RWPE2 (cell line): ENCODE measurements at regions not wholly inside any gene's neighbourhood (a gene's known extent, or its start where the extent isn't known, plus 50 kb on each side); places are given as distances from the start of the nearest gene placed in this dataset.

ENCODE experiments used
- ATAC-seq: fragments of 200-7000 bp; cut with Tn5 transposase; 3 replicates; pipeline ENCODE4 v1.9.1; 2021; ENCODE audit warnings: low read depth
- DNase-seq: peaks from one replicate; pipeline ENCODE4 v3.0.0-alpha.2; 2020; ENCODE audit warnings: low spot score
- H3K27ac ChIP-seq: fragments of 450-650 bp; 2 replicates; pipeline ENCODE4 v1.5.1; 2017; ENCODE audit warnings: mild to moderate bottlenecking; ENCODE audit not compliant: poor library complexity, severe bottlenecking
- H3K27me3 ChIP-seq: fragments of 250-450 bp; sonication (Bioruptor Pico); 2 replicates; pipeline ENCODE4 v1.5.1; 2021; ENCODE audit warnings: mild to moderate bottlenecking, moderate library complexity; ENCODE audit not compliant: insufficient read depth, poor library complexity, severe bottlenecking
- H3K36me3 ChIP-seq: fragments of 250-450 bp; sonication (Bioruptor Pico); 2 replicates; pipeline ENCODE4 v1.5.1; 2020; ENCODE audit warnings: low read depth, mild to moderate bottlenecking, moderate library complexity
- H3K4me1 ChIP-seq: fragments of 250-450 bp; sonication (Bioruptor Pico); 2 replicates; pipeline ENCODE4 v1.5.1; 2021; ENCODE audit warnings: mild to moderate bottlenecking, moderate library complexity; ENCODE audit not compliant: insufficient read depth, poor library complexity, severe bottlenecking
- H3K4me3 ChIP-seq: fragments of 250-450 bp; sonication (Bioruptor Pico); 2 replicates; pipeline ENCODE4 v1.5.1; 2021; ENCODE audit warnings: mild to moderate bottlenecking, moderate library complexity; ENCODE audit not compliant: severe bottlenecking
- H3K9me3 ChIP-seq: fragments of 250-450 bp; sonication (Bioruptor Pico); 2 replicates; pipeline ENCODE4 v1.5.1; 2021; ENCODE audit warnings: mild to moderate bottlenecking, moderate library complexity; ENCODE audit not compliant: severe bottlenecking
- CTCF ChIP-seq: fragments of 450-650 bp; IDR thresholded peaks from one replicate; pipeline ENCODE4 v1.5.1; 2017; ENCODE audit warnings: mild to moderate bottlenecking, moderate library complexity; ENCODE audit not compliant: poor library complexity, severe bottlenecking

GRCh38 chr4:168037676-168038075, 54.7 kb upstream of the ANXA10 start:
- ATAC-seq: no peak
- Histone ChIP-seq H3K4me3 (no peak overlapping the region), H3K9me3 (no peaks in the 10 kb centered on the region), H3K4me1 (no peaks in the 10 kb centered on the region), H3K36me3 (no peaks in the 10 kb centered on the region), H3K27me3 (no peaks in the 10 kb centered on the region), H3K27ac (no peak overlapping the region)
- no peak for DNase-seq
- no peak for TF ChIP-seq CTCF

GRCh38 chr4:168039593-168039992, 52.7 kb upstream of the ANXA10 start:
- Histone ChIP-seq H3K4me1 (no peaks in the 10 kb centered on the region), H3K27ac (no peak overlapping the region), H3K4me3 (no peak overlapping the region), H3K36me3 (no peaks in the 10 kb centered on the region), H3K27me3 (no peaks in the 10 kb centered on the region), H3K9me3 (no peaks in the 10 kb centered on the region)
- no peak for ATAC-seq
- no peak for TF ChIP-seq CTCF
- DNase-seq: no peak
